HG03045 (cell line): ENCODE measurements at regions not wholly inside any gene's neighbourhood (a gene's known extent, or its start where the extent isn't known, plus 50 kb on each side); places are given as distances from the start of the nearest gene placed in this dataset.
"Not testable (repeated sequence)": the region's sequence is repeated elsewhere in the genome, so short reads cannot be mapped to it uniquely, and the experiment has no call there.

Experiments used
- ATAC-seq: cut with Tn5 transposase; IDR thresholded peaks from one replicate; pipeline ENCODE4 v1.9.1; 2021; ENCODE audit warnings: mild to moderate bottlenecking, moderate library complexity; ENCODE audit not compliant: unreplicated experiment

GRCh38 chr3:5464649-5465048 lies 277.1 kb downstream of the EDEM1 start:
- no peak for ATAC-seq

- no peak for ATAC-seq
Measured at GRCh38 chr3:5465183-5465582, 277.7 kb downstream of the EDEM1 start.

- no peak for ATAC-seq
Measured at GRCh38 chr3:5466065-5466464, 278.6 kb downstream of the EDEM1 start.

- ATAC-seq = no peak
Measured at GRCh38 chr3:5466717-5467116, 279.2 kb downstream of the EDEM1 start.

GRCh38 chr3:5473471-5473870 lies 286.0 kb downstream of the EDEM1 start:
- ATAC-seq = no peak

- ATAC-seq = no peak
Measured at GRCh38 chr3:5476403-5476802, 288.9 kb downstream of the EDEM1 start.

- ATAC-seq = no peak
Measured at GRCh38 chr3:5479229-5479799, 291.8 kb downstream of the EDEM1 start.

GRCh38 chr3:5480190-5480589 lies 292.7 kb downstream of the EDEM1 start:
- no peak for ATAC-seq

- no peak for ATAC-seq
Measured at GRCh38 chr3:5485427-5485826, 297.9 kb downstream of the EDEM1 start.

GRCh38 chr3:5488771-5489170 lies 301.3 kb downstream of the EDEM1 start:
- no peak for ATAC-seq

GRCh38 chr3:5489536-5489935 lies 302.0 kb downstream of the EDEM1 start:
- no peak for ATAC-seq

- no peak for ATAC-seq
Measured at GRCh38 chr3:5494905-5495519, 307.5 kb downstream of the EDEM1 start.

- ATAC-seq = no peak
Measured at GRCh38 chr3:5497497-5497896, 310.0 kb downstream of the EDEM1 start.

GRCh38 chr3:5498981-5499380 lies 311.5 kb downstream of the EDEM1 start:
- ATAC-seq = peak; percentile 40

GRCh38 chr3:5499404-5499803 lies 311.9 kb downstream of the EDEM1 start:
- ATAC-seq = peak; percentile 85

- no peak for ATAC-seq
Measured at GRCh38 chr3:5503136-5503535, 315.6 kb downstream of the EDEM1 start.

GRCh38 chr3:5504135-5504534 lies 316.6 kb downstream of the EDEM1 start:
- ATAC-seq = no peak

GRCh38 chr3:5505163-5505562 lies 317.7 kb downstream of the EDEM1 start:
- ATAC-seq = no peak

- ATAC-seq = no peak
Measured at GRCh38 chr3:5505997-5506396, 318.5 kb downstream of the EDEM1 start.

- not testable (repeated sequence) for ATAC-seq
Measured at GRCh38 chr3:5508860-5509259, 321.4 kb downstream of the EDEM1 start.

- ATAC-seq = no peak
Measured at GRCh38 chr3:5510300-5510699, 322.8 kb downstream of the EDEM1 start.

GRCh38 chr3:5517921-5518320 lies 330.4 kb downstream of the EDEM1 start:
- no peak for ATAC-seq

- ATAC-seq = no peak
Measured at GRCh38 chr3:5520237-5520636, 332.7 kb downstream of the EDEM1 start.
